Endothelial cell of umbilical vein (primary cell): ENCODE measurements at regions not wholly inside any gene's neighbourhood (a gene's known extent, or its start where the extent isn't known, plus 50 kb on each side); places are given as distances from the start of the nearest gene placed in this dataset.

Experiments used
- CTCF ChIP-seq, 2 donors: IDR thresholded peaks; 1 replicate in 1 of 2; 2 replicates in 1 of 2; pipeline ENCODE4 v1.5.1; 2011; ENCODE audit warnings: low read length in 2 of 2, mild to moderate bottlenecking in 2 of 2, moderate library complexity in 2 of 2, control low read depth in 1 of 2, inconsistent platforms in 1 of 2, low read depth in 1 of 2; ENCODE audit not compliant: insufficient read depth in 1 of 2; ENCODE audit errors: extremely low read depth in 1 of 2
- EZH2 ChIP-seq: IDR thresholded peaks from 2 replicates; pipeline ENCODE4 v1.6.1; 2012; ENCODE audit warnings: borderline replicate concordance, low read depth, mild to moderate bottlenecking, moderate library complexity, low read length, inconsistent platforms; ENCODE audit not compliant: severe bottlenecking
- GATA2 ChIP-seq: IDR thresholded peaks from 2 replicates; pipeline ENCODE4 v1.7.0; 2011; ENCODE audit warnings: low read depth, mild to moderate bottlenecking, moderate library complexity, mixed read lengths, low read length; ENCODE audit not compliant: insufficient read length, insufficient read depth
- MYC ChIP-seq: IDR thresholded peaks from one replicate; pipeline ENCODE4 v1.6.1; 2011; ENCODE audit warnings: mild to moderate bottlenecking, low read depth, low read length
- POLR2A ChIP-seq: IDR thresholded peaks from 2 replicates; pipeline ENCODE4 v1.6.1; 2012; ENCODE audit warnings: low read depth, mild to moderate bottlenecking, control low read depth, low read length
- POLR2AphosphoS5 ChIP-seq: IDR thresholded peaks from 2 replicates; pipeline ENCODE4 v1.6.1; 2012; ENCODE audit warnings: low read depth, mild to moderate bottlenecking, control low read depth, low read length, moderate library complexity; ENCODE audit not compliant: insufficient read depth

DNA sequence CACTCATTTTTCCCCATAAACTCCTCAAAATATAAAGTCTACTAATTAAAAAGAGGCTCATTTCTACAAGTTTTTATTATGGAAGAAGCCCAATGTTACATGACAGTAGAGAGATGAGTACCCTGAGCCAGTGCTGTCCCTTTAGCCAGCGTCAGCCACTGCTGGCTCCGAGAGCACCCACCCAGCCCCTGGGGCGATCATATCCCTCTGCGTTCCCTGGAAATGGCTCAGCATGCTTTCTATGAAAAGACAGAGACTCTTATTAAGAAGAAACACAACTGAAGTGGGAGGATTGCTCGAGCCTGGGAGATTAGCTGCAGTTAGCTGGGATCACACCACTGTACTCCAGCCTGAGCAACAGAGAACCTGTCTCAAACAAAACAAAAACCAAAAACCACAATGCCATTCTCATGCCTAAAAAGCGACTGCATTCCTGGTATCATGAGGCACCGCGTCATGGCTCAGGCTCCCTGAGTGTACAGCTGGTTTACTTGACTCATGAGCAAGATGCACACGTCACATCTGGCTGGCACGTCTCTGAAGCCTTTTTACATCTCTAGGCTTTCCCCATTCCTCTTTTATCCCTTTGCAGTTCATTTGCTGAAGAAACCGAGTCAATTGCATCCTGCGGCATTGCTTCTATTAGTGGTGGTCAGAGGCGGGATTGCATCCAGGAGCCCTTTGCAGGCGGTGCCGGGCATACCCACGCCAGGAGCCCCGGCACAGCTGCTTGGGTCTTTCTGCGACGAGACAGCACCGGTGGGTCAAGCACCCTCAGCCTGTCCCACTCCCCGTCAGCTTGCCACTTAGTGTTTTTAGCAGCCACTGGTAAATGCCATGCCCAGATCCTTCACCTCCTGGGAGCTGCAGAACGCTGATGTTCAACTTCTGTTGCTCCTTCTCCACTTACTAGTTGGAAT is 119.9 kb downstream of the CTTN start:
- TF ChIP-seq CTCF (IDR thresholded peaks at IDR 0.05; ENCODE audit: extremely low read depth in 1 of 2, insufficient read depth in 1 of 2, low read depth in 1 of 2, low read length in 2 of 2) (no peak), POLR2A (no peak), EZH2 (no peak), GATA2 (no peak), POLR2AphosphoS5 (no peak), MYC (no peak)
